Neural progenitor cell (in vitro differentiated cells): ENCODE measurements at regions not wholly inside any gene's neighbourhood (a gene's known extent, or its start where the extent isn't known, plus 50 kb on each side); places are given as distances from the start of the nearest gene placed in this dataset.

Experiments
- DNase-seq: peaks from one replicate; pipeline ENCODE4 v3.0.0-alpha.2; 2016; ENCODE audit warnings: low spot score
- H2AFZ ChIP-seq: fragments of 200-600 bp; sonication (generic); replicated peaks from 2 replicates; pipeline ENCODE4 v1.6.1; 2016; ENCODE audit warnings: antibody characterized with exemption
- H3F3A ChIP-seq: fragments of 200-600 bp; sonication (generic); 2 replicates; pipeline ENCODE4 v1.6.1; 2016; ENCODE audit warnings: antibody characterized with exemption, low read depth
- H3K27ac ChIP-seq: fragments of 200-600 bp; sonication (generic); 2 replicates; pipeline ENCODE4 v1.5.1; 2016; ENCODE audit warnings: mild to moderate bottlenecking
- H3K27me3 ChIP-seq: fragments of 200-600 bp; sonication (generic); 2 replicates; pipeline ENCODE4 v1.6.1; 2016; ENCODE audit warnings: mild to moderate bottlenecking, moderate library complexity
- H3K36me3 ChIP-seq: fragments of 200-600 bp; sonication (generic); 2 replicates; pipeline ENCODE4 v1.5.1; 2016
- H3K4me1 ChIP-seq: fragments of 200-600 bp; sonication (generic); 2 replicates; pipeline ENCODE4 v1.6.1; 2016; ENCODE audit warnings: mixed run types
- H3K4me2 ChIP-seq: fragments of 200-600 bp; sonication (generic); 2 replicates; pipeline ENCODE4 v1.6.1; 2016
- H3K4me3 ChIP-seq: fragments of 200-600 bp; sonication (generic); 2 replicates; pipeline ENCODE4 v1.5.1; 2016
- H3K79me2 ChIP-seq: fragments of 200-600 bp; sonication (generic); 2 replicates; pipeline ENCODE4 v1.6.1; 2016; ENCODE audit warnings: low read depth
- H3K9ac ChIP-seq: fragments of 200-600 bp; sonication (generic); 2 replicates; pipeline ENCODE4 v1.6.1; 2016
- H3K9me3 ChIP-seq: fragments of 200-600 bp; sonication (generic); 2 replicates; pipeline ENCODE4 v1.5.1; 2016; ENCODE audit warnings: low read depth
- H4K20me1 ChIP-seq: fragments of 200-600 bp; sonication (generic); 2 replicates; pipeline ENCODE4 v1.6.1; 2016; ENCODE audit warnings: low read depth
- H3K27ac Mint-ChIP-seq: 3 replicates; pipeline ENCODE4 v1.8.0; 2021; ENCODE audit warnings: mixed read lengths
- H3K27me3 Mint-ChIP-seq: 2 replicates; pipeline ENCODE4 v1.8.0; 2022; ENCODE audit warnings: low read depth, mild to moderate bottlenecking, inconsistent platforms, moderate library complexity, mixed read lengths; ENCODE audit not compliant: insufficient read depth
- H3K36me3 Mint-ChIP-seq: 3 replicates; pipeline ENCODE4 v1.8.0; 2021; ENCODE audit warnings: mixed read lengths
- H3K4me1 Mint-ChIP-seq: 3 replicates; pipeline ENCODE4 v1.8.0; 2021; ENCODE audit warnings: mixed read lengths
- H3K4me3 Mint-ChIP-seq: 3 replicates; pipeline ENCODE4 v1.8.0; 2021; ENCODE audit warnings: mild to moderate bottlenecking, moderate library complexity, mixed read lengths
- H3K9me3 Mint-ChIP-seq: 3 replicates; pipeline ENCODE4 v1.8.0; 2020; ENCODE audit warnings: mixed read lengths
- EZH2 ChIP-seq: fragments of 200-600 bp; sonication (generic); IDR thresholded peaks from 2 replicates; pipeline ENCODE4 v1.6.1; 2017; ENCODE audit warnings: antibody characterized with exemption, mild to moderate bottlenecking, moderate library complexity
- EZH2phosphoT487 ChIP-seq: fragments of 200-600 bp; sonication (generic); IDR thresholded peaks from 2 replicates; pipeline ENCODE4 v1.6.1; 2017; ENCODE audit warnings: antibody characterized with exemption
- TF ChIP-seq, protein P1 (sequence below): fragments of 200-600 bp; sonication (generic); IDR thresholded peaks from 2 replicates; pipeline ENCODE4 v1.5.1; 2017; ENCODE audit warnings: antibody characterized with exemption, mild to moderate bottlenecking

DNA sequence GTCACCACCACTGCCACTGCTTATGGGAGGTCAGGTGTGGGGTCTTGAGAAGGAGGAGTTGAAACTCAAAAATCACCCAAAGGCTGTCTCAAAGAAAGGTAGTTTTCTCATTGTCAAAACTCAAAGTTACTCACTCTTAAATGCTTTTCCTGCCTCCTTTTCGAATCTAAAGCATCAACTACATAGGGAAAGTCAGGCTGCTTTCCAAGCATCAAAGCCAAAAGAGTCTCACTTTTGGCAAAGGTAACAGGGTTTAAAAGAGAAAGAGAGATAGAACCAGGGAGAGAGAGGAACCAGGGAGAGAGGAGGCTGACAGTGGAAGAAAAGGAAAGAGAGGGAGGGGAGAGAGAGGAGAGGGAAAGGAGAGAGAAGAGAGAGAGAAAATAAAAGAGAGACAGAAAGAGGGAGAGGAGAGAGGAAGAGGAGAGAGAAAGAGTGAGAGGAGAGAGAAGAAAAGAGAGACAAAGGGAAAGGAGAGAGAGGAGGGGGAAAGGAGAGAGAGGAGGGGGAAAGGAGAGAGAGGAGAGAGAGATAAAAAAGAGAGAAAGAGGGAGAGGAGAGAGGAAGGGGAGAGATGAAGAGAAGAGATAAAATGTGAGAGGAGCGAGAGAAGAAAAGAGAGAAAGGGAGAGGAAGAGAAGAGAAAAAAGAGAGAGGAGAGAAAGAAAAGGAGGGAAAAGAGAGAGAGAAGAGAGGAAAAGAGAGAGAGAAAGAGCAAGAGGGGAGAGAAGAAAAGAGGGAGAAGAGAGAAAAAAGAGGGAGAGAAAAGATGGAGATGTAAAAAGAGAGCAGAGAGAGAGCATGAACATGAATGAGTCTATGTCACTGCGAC, 262.0 kb upstream of the TSHZ3 start:
- Mint-ChIP-seq H3K36me3 (no peaks in the 10 kb centered on the region), H3K27ac (no peak overlapping the region), H3K27me3 (peaks cover 3% of the 10 kb centered on the region), H3K4me3 (no peak overlapping the region), H3K9me3 (peaks cover 2% of the 10 kb centered on the region), H3K4me1 (no peaks in the 10 kb centered on the region)
- Histone ChIP-seq H3K9me3 (no peaks in the 10 kb centered on the region), H3K4me2 (no peak overlapping the region), H3K4me3 (no peak overlapping the region), H3F3A (no peaks in the 10 kb centered on the region), H3K36me3 (no peaks in the 10 kb centered on the region), H4K20me1 (no peaks in the 10 kb centered on the region), H3K27me3 (no peaks in the 10 kb centered on the region), H3K79me2 (no peaks in the 10 kb centered on the region), H3K4me1 (no peaks in the 10 kb centered on the region), H3K27ac (no peak overlapping the region), H3K9ac (no peak overlapping the region), H2AFZ (no peak overlapping the region)
- DNase-seq = no peak
- TF ChIP-seq EZH2 = no peak

GRCh38 chr19:31612873-31613272, 263.6 kb upstream of the TSHZ3 start:
- Mint-ChIP-seq H3K4me3 (no peak overlapping the region), H3K36me3 (no peaks in the 10 kb centered on the region), H3K27ac (no peak overlapping the region), H3K4me1 (no peaks in the 10 kb centered on the region), H3K9me3 (peaks cover 2% of the 10 kb centered on the region), H3K27me3 (no peaks in the 10 kb centered on the region)
- H3K9ac ChIP-seq = no peak overlapping the region
- H2AFZ ChIP-seq = no peak overlapping the region
- H3K9me3 ChIP-seq = no peaks in the 10 kb centered on the region
- H3K27me3 ChIP-seq = no peaks in the 10 kb centered on the region
- H3F3A ChIP-seq = no peaks in the 10 kb centered on the region
- no peak overlapping the region for H3K27ac ChIP-seq
- H4K20me1 ChIP-seq = no peaks in the 10 kb centered on the region
- no peak for DNase-seq
- H3K79me2 ChIP-seq = no peaks in the 10 kb centered on the region
- H3K4me3 ChIP-seq = no peak overlapping the region
- H3K4me1 ChIP-seq = no peaks in the 10 kb centered on the region
- no peak overlapping the region for H3K4me2 ChIP-seq
- H3K36me3 ChIP-seq = no peaks in the 10 kb centered on the region
- TF ChIP-seq, protein P1, sequence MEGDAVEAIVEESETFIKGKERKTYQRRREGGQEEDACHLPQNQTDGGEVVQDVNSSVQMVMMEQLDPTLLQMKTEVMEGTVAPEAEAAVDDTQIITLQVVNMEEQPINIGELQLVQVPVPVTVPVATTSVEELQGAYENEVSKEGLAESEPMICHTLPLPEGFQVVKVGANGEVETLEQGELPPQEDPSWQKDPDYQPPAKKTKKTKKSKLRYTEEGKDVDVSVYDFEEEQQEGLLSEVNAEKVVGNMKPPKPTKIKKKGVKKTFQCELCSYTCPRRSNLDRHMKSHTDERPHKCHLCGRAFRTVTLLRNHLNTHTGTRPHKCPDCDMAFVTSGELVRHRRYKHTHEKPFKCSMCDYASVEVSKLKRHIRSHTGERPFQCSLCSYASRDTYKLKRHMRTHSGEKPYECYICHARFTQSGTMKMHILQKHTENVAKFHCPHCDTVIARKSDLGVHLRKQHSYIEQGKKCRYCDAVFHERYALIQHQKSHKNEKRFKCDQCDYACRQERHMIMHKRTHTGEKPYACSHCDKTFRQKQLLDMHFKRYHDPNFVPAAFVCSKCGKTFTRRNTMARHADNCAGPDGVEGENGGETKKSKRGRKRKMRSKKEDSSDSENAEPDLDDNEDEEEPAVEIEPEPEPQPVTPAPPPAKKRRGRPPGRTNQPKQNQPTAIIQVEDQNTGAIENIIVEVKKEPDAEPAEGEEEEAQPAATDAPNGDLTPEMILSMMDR = no peak
- TF ChIP-seq EZH2phosphoT487 (no peak), EZH2 (no peak)

- Histone ChIP-seq H3K79me2 (no peaks in the 10 kb centered on the region), H3K4me3 (no peak overlapping the region), H3K9ac (no peak overlapping the region), H3K36me3 (no peaks in the 10 kb centered on the region), H2AFZ (no peak overlapping the region), H3K4me2 (no peak overlapping the region), H3K27me3 (no peaks in the 10 kb centered on the region), H4K20me1 (no peaks in the 10 kb centered on the region), H3F3A (no peaks in the 10 kb centered on the region), H3K9me3 (no peaks in the 10 kb centered on the region), H3K4me1 (no peaks in the 10 kb centered on the region), H3K27ac (no peak overlapping the region)
- Mint-ChIP-seq H3K27ac (no peak overlapping the region), H3K4me3 (no peak overlapping the region), H3K36me3 (no peaks in the 10 kb centered on the region), H3K9me3 (peaks cover 2% of the 10 kb centered on the region), H3K27me3 (no peaks in the 10 kb centered on the region), H3K4me1 (no peaks in the 10 kb centered on the region)
- TF ChIP-seq EZH2phosphoT487 = no peak
- TF ChIP-seq EZH2 = no peak
- TF ChIP-seq, protein P1 = no peak
- DNase-seq = peak; percentile 17
Observed at GRCh38 chr19:31613683-31614219, 264.5 kb upstream of the TSHZ3 start.

DNA sequence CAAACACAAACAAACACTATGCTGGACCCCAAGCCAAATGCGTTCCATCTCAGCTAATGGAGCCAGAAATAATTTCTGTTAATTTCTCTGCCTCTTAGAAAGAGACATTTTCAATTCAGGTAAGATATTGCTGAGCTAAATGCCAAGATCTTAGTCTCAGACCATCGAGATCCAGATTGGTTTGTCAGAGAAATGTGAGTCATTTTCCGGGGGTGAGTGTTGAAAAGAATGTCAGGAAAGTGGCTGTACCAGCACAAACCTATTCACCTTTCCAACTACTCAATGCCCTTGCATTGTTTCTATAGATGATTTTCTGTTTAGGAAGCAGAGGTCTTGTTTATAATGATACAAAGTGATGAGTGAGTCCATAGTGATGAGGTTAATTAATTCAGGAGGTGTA, 266.8 kb upstream of the TSHZ3 start:
- Histone ChIP-seq H3K27me3 (no peaks in the 10 kb centered on the region), H3K4me3 (no peak overlapping the region), H3F3A (no peaks in the 10 kb centered on the region), H3K4me2 (no peak overlapping the region), H2AFZ (no peak overlapping the region), H3K79me2 (no peaks in the 10 kb centered on the region), H3K9me3 (no peaks in the 10 kb centered on the region), H3K9ac (no peak overlapping the region), H3K36me3 (no peaks in the 10 kb centered on the region), H3K4me1 (no peaks in the 10 kb centered on the region), H4K20me1 (no peaks in the 10 kb centered on the region), H3K27ac (no peak overlapping the region)
- Mint-ChIP-seq H3K4me1 (no peaks in the 10 kb centered on the region), H3K9me3 (no peaks in the 10 kb centered on the region), H3K27me3 (peaks cover 2% of the 10 kb centered on the region), H3K36me3 (no peaks in the 10 kb centered on the region), H3K4me3 (no peak overlapping the region), H3K27ac (no peak overlapping the region)
- TF ChIP-seq EZH2 (no peak), EZH2phosphoT487 (no peak)
- TF ChIP-seq, protein P1 = no peak
- no peak for DNase-seq
